Daoy (cell line): ENCODE measurements at regions not wholly inside any gene's neighbourhood (a gene's known extent, or its start where the extent isn't known, plus 50 kb on each side); places are given as distances from the start of the nearest gene placed in this dataset.

Experiments used
- DNase-seq: peaks from one replicate; pipeline ENCODE4 v3.0.0-alpha.2; 2015; ENCODE audit warnings: low read depth

DNA sequence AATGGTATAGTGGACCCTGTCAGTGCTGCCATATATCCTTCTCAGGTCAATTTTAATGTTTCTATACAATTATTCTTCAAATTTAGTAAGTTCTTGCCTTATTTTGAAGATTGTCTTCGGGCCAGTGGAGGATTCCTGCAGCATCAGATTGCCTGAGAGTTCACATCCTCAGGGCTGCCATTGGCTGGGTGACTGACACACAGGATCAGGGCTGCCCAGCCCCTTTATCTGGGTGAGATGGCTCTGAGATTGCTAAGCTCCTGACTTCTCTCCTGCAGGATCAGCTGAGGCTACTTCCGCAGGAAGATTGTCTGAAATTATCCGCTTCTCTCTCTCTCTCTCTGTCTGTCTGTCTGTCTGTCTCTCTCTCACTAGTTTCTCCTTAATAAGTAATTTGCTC, 567.4 kb downstream of the TSN start:
- DNase-seq = no peak

DNA sequence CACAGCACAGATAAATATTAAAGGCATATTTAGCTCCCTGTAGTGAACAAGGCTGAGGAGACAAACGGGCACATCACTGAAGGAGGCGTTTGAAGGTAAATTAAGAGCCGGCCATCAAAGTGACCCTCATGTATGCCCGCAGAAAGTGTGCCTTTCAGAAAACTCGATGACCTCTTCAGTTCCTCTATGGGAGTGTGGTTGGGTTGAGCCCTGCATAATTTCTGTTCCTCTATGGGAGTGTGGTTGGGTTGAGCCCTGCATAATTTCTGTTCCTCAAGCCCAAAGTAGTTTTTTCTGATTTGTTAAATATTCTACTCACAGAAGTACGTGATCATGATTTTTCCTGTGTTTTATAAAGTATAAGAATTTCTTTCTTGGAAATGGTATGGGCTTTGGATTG, 568.5 kb downstream of the TSN start:
- DNase-seq = no peak

DNA sequence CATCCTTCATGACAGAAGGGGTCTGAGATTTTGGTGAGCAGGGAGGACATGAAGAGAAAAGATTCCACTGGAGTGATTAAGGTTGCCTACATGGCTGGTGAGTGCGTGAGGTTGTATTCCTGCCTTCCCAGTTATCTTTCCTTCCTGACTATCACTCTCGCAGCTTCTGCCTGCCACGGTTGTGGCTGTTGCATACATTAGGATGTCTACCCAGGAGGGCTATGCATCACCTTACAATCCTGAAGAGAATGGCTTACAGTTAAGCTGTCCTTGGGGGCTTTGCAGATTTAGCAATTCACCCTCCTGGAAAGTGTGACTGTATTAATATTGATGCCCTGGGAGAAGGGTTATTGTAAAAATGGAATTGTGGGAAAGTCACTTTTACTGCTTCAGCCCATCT, 571.0 kb downstream of the TSN start:
- no peak for DNase-seq

DNA sequence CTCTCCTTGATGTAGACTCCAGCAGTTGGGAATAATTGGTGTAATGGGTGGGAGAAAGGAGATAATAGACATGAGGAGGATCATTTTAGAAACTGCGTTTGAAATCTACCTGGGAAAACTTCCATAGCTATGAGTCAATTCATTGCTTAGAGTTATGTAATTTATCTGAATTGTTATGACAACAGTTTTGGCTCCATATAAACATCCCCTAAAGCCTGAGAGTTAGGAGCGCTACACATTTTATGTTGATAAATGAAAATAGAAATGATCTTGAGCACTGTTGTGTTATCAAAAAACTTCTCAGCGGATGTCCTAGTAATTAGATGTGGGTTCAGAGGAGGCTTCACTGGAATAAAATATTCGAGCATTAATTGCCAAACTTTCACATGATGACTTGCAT, 573.4 kb downstream of the TSN start:
- no peak for DNase-seq

DNA sequence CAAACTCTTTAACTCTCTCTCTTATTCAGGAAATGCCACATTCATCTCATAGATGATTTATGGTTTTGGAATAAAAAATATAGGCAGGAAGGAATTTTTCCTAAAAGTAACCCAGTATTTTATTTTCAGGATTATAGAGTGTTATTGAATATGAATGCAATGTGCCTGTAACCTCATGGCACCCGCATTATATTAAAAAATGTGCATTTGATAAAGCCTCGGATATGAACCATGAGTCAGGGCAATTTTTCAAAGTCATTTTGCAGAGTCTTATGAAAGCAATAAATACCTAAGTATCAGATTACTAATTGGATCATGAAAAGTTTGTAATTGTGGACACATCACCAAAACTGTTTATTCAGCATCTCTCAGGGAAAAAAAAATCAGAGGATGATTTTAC, 573.8 kb downstream of the TSN start:
- no peak for DNase-seq

DNA sequence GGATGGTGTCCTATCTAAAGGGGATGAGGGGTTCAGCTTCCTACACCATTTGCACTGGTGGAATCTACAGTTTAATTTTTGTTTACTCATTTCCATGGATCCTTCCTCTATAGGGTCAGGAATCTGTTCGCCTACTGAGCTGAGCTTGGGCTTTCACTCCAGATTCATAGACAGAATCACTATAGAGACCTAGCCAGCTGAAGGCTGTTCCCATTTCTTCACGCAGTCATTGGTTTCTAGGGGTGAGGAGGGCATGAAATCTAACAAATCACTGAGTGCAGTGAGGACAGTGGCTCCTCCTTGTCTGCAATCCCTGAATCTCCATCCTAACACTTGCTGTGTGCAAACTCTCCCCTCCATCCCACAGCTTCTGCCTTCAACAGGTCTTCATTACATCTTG, 578.5 kb downstream of the TSN start:
- DNase-seq = no peak

DNA sequence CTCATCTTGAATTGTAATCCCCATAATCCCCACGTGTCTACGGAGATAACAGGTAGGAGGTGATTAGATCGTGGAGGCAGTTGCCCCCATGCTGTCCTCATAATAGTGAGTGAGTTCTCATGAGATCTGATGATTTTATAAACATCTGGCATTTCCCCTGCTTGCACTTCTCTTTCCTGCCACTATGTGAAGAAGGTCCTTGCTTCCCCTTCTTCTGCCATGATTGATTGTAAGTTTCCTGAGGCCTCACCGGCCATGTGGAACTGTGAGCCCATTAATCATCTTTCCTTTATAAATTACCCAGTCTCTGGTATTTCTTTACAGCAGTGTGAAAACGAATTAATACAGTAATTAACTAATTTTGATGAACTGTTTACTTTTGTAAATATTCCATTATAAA, 582.5 kb downstream of the TSN start:
- DNase-seq = no peak

DNA sequence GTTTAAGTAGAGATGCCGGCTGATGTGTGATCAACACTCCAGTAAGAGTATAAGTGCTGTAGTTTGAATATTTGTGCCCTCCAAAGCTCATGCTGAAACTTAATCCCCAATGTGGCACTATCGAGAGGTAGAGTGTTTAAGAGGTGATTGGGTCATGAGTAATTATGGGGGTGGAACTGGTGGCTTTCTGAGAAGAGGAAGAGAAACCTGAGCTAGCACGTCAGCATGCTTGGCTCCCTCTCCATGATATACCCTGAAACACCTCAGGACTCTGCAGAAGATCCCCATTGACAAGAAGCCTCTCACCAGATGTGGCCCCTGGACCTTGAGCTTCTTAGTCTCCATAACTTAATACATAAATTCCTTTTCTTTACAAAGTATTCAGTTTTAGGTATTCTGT, 584.8 kb downstream of the TSN start:
- peak; percentile 71 for DNase-seq

DNA sequence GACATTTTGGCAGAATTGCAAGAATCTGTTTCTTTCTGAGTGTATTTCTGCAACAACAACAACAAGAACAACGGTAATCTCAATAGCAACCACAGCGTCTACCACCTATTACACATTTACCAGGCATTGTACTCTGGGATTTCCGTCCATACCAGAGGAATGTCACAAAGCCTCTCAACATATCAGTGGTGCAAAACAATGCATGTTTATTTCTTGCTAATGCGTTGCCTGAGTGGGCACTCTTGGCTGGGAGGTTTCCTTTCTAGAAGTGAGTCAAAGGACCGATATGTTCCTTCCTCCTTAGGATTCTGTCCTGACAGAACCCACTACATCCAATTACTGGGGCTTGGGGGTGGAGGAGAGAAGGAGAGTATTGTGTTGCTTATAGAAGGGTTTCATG, 585.6 kb downstream of the TSN start:
- DNase-seq = peak; percentile 29

DNA sequence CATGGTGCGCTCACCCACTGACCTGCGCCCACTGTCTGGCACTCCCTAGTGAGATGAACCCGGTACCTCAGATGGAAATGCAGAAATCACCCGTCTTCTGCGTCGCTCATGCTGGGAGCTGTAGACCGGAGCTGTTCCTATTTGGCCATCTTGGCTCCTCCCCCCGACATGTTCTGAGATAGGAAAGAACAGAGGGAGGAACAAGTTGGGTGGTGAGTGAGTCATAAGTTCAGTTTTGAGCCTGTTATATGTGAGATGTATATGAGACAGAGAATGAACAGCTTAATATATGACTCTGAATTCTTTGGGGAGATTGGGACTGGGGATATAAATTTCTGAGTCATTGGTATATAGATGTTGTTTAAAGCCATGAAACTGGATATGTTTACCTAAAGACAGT, 596.7 kb downstream of the TSN start:
- peak; percentile 74 for DNase-seq

DNA sequence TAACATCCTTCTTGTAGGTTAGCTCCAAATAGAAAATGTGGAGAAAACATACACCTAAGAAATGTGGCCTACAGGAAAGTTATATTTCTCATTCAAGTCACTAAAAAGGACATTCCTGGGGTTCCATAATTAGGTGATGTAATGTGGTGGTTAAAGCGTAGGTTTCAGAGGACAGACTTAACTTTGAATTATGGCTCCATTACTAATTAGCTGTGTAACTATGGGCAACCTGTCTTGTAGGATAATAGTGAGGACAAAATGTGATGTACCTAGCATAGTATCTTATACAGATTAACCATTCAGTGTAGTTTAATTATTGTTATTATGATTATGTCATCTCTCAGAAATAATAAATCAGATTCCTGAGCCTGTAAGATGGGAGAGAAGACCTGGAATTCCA, 602.5 kb downstream of the TSN start:
- no peak for DNase-seq

DNA sequence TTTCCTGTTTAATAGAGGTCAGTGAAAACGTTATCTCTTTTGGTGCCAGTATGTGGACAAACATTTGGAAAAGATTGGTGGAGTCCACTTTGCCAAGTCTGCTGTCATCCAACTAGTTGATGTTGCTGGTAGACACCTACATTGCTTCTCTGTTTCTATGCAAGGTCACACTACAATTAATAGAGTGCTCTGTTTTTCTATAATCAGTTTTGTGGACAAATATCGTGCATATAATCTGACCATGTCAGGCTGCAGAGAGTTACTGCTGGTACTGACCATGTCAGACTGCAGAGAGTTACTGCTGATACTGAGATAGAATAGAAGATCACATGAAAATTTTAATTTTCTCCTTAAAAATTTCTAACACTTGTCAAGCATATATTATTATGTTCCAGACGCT, 603.3 kb downstream of the TSN start:
- DNase-seq = no peak

DNA sequence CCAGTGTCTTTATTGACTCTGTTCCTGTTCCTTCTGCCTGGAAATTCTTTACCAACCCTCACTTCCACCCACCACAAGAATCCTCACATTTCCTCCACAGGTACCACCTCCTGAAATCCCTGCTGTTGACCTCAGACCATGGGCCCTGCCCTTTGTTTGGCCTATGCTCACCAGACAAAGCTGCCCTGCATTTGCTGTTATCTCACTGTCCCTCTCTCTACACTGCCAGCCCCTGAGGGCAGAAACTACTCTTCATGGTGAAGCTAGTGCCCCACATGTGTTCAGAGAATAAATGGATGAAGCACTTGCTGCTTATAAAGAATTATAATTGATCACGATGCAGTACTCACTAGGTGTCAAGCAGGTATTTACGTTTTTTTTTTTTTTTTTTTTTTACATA, 608.4 kb downstream of the TSN start:
- DNase-seq = no peak

DNA sequence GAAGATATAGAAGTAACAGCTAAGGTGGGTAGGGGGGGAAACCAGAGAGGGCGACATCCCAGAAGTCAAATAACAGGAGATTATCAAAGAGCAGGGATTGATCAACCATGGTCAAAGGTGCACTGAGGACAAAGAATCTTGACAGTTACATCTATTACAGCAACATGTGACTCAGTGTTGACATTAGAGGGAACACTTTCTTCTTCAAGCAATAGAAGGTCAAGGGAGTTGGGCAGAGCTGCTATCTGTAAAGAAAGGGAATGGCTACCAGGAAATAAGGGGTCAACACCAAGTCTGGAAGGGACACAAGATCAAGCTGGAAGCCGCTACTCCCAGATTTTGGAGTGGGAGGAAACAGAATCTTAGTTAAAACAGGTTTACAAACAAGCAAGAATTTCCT, 611.0 kb downstream of the TSN start:
- no peak for DNase-seq

DNA sequence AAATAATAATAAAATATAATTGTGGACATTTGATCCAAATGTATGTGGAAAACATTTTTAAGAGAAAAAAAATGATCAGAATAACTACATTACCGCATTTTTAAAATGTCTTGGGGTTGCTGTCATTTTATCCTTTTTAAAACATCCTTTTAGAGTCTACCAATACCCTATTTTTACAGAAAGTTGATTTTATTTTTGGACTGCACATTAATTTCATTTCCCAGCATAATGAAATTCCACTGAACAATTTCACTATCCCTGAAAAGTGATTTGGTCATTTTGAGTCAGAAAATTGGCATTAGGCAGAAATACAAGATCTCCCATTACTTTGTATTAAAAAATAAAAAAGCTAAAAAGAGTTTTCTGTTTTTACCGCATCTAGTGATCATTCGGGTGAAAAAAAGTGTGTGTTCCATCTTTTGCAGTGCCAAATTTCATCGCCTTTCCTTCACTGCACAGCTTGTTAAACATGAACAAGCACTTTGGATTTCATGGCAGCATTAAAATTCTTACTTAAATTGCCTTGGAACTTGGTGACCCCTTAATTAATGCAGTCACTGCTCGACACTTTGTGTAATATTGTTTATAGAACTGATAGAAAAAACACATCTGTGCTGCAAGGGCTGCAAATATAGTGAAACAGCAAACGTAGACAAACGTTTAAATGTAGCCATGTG, 611.7 kb downstream of the TSN start:
- no peak for DNase-seq

DNA sequence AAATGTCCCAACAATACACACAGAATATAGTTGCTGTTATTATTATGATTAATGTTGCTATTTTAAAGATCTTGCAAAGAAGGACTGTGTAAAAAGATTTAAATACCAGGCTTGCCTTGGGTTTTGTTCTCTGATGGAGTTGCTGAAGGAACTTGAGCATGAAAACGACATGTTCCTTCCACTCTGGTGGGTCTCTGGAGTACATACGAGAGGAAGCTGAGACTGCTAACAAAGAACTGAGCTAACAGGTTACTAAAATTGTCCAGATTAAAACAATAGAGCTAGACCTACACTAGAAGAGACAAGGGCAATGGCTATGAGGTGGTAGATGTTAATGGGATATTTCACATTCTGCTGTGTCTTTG, 612.2 kb downstream of the TSN start:
- no peak for DNase-seq

DNA sequence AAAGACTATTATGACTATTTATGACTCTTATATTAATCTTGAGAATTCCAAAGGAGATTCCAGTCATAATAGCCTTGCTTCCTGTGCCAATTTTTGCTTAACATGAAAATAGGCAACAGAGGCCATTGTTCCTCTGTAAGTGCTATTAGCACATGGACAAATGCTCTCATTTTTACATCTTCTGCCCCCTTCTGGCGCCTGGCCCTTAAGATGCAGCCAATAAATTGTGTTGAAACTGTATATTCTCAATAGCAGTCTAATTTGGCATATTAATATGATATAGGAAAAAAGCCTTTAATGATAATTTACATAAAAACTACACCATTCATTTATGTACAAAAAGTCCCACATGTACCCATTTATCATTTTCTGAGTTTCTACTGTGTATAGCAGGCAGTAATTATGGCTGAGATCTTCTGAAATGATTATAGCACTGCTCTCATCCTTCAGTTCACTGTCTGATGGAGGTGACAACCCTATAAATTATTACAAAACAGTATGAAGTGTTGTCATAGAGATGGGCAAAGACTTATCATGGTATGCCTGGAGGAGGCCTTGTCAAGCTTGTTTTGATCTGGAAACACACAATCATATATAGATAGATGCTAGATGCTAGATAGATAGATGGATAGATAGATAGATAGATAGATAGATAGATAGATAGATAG, 613.3 kb downstream of the TSN start:
- DNase-seq = peak; percentile 6

DNA sequence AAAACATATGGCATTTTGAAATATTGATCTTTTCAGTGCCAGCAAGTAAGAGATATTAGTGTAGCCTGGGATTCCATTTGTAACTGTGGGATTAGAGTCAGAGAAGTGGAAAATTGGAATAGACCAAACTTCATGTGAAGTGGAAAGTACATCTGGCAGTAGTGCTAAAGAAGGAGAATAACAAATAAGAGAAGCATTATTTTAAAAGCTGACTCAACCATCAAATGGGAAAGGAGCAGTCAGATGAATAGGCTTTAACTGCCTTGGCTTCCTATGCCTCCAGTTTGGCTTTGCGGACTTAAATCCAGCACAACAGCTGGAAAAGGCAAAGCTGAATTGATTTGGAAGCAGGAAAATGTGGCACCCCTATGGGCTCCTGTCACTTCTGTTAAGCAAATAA, 623.1 kb downstream of the TSN start:
- no peak for DNase-seq

DNA sequence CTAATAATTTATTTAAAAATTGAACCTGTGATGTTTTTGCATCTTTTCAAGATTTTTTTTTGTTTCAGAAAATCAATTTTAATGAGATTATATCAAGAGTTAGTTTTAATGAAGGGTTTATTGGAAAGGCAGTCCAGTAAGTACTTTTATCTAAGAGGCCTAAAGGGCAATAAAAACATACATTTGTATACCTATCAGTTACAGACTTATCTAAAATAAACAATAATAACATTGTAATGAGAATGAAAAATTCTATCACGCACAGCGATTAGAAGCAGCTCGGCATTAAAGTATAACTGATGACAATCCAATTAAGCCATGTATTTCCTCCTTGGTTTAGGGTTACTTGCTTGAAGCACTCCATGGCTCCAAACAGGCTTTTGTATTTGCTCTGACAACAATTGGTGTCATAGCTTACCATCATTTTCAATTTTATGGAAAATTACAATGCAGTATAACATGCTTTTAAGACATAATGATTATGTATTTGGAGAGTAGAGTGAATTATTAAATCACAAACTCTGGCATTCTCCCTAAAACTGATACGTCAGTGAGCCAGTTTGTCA, 629.4 kb downstream of the TSN start:
- no peak for DNase-seq

DNA sequence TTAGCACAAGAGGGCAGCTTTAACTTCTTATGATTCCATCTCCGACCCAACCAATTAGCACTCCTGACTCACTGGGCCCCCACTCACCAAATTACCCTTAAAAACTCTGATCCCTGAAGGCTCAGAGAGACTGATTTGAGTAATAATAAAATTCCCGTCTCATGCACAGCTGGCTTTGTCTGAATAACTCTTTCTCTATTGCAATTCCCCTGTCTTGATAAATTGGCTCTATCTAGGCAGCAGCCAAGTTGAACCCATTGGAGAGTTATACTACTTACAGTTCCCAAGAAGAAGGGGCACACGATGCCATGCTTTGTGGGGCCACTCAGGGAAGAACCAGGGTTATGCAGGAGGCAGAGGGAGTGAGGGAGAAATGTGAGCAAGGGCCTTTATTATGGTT, 632.8 kb downstream of the TSN start:
- no peak for DNase-seq

DNA sequence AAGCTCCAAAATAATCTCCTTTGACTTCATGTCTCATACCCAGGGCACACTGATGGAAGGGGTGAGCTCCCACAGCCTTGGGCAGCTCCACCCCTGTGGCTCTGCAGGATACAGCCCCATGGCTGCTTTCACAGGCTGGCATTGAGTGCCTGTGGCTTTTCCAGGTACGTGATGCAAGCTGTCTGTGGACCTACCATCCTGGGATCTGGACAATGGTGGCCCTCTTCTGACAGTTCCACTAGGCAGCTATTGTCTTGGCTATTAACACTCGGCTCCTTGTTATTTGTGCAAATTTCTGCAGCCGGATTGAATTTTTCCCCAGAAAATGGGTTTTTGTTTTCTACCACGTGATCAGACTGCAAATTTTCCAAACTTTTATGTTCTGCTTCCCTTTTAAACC, 634.2 kb downstream of the TSN start:
- DNase-seq = no peak

DNA sequence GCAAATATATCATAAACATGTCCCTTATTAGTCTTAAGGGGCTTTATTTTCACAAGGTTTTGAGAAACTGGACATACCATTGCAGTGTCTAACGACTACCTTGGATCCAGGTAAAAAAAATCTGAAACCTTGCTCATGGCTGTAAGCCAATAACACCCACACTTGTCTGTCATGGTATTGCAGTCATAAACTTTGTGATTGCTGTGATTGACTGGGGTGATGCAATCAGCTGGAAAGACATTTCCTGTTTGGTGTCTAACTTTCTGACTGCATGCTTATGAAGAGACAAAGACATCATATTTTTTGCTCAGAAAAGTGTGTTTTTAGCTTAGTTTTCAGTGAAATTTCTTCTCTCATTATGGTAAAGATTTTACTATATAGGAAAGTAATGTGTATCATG, 635.0 kb downstream of the TSN start:
- peak; percentile 17 for DNase-seq

DNA sequence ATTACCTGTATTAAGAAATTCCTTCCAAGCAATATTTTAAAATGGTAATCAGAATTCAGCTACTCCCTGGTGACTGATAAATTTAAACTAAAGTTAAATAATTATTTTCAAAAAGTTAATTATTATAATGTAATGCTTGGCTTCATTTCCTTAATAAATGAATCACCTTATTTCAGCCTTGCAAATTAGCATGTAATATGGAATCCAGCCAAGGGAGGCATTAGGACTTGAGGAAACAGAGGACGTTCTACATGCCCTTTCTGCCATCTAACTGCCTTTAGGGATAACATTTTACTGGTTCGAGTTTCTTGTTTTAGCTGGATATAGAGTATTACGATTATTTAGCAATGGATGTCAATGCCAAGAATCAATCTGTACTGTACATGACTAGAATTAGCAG, 636.3 kb downstream of the TSN start:
- DNase-seq = no peak

DNA sequence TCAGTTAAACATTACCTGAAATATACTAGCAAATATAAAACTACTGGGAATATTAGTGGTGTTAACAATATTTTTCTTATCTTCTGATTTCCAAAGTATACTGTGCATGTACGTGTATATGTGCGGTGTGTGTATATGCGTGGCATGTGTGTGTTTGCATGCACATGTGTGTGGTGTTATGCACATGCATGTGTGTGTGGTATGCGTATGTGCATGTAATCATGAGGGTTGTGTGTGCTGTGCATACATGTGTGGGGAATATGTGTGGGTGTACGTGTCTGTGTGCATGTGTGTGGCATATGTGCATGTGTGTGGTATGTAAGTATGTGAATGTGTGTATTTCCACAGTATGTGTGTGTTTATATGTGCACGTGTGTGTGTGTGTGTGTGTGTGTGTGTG, 640.2 kb downstream of the TSN start:
- no peak for DNase-seq
